ENCODE measurements at regions not wholly inside any gene's neighbourhood (a gene's known extent, or its start where the extent isn't known, plus 50 kb on each side); places are given as distances from the start of the nearest gene placed in this dataset.

- TF ChIP-seq, protein P1, sequence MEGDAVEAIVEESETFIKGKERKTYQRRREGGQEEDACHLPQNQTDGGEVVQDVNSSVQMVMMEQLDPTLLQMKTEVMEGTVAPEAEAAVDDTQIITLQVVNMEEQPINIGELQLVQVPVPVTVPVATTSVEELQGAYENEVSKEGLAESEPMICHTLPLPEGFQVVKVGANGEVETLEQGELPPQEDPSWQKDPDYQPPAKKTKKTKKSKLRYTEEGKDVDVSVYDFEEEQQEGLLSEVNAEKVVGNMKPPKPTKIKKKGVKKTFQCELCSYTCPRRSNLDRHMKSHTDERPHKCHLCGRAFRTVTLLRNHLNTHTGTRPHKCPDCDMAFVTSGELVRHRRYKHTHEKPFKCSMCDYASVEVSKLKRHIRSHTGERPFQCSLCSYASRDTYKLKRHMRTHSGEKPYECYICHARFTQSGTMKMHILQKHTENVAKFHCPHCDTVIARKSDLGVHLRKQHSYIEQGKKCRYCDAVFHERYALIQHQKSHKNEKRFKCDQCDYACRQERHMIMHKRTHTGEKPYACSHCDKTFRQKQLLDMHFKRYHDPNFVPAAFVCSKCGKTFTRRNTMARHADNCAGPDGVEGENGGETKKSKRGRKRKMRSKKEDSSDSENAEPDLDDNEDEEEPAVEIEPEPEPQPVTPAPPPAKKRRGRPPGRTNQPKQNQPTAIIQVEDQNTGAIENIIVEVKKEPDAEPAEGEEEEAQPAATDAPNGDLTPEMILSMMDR (IDR thresholded peaks at IDR 0.05), result no peak
- TF ChIP-seq POLR2A (IDR thresholded peaks at IDR 0.05), result no peak
- TF ChIP-seq EP300 (IDR thresholded peaks at IDR 0.05), result no peak
Observed at GRCh38 chr1:239682960-239683359, 296.6 kb downstream of the CHRM3 start.
